ENCODE measurements at regions not wholly inside any gene's neighbourhood (a gene's known extent, or its start where the extent isn't known, plus 50 kb on each side); places are given as distances from the start of the nearest gene placed in this dataset.

DNA sequence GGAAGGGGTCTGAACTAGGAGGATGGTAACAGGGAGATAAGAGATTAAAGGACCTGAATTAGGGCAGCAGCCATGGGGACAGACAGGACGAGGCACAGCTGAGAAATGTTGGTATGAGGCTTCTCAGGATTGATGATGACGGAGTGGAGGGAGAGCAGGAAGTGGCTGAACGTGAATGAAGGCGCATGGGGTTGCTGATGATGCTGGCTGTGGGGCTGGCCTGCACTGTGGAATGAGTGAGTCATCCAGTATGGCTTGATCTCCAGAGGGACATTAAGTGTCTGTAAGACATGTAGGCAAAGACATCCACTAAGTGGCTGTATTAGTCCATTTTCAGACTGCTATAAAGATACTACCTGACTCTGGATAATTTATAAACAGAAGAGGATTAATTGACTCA, 256.4 kb downstream of the ICE1 start:
- Histone ChIP-seq H2AFZ (ENCODE audit: low read depth, low read length) (no peak overlapping the region), H3K9me3 (ENCODE audit: insufficient read depth, low read length, severe bottlenecking) (no peaks in the 10 kb centered on the region), H3K79me2 (ENCODE audit: insufficient read depth, low read length) (no peaks in the 10 kb centered on the region), H3K9ac (ENCODE audit: low read depth, low read length) (no peak overlapping the region), H3K27me3 (ENCODE audit: insufficient read depth, low read length, poor library complexity) (no peaks in the 10 kb centered on the region), H3K4me3 (ENCODE audit: low read depth in 1 of 2, low read length in 2 of 2) (no peak overlapping the region), H3K4me1 (ENCODE audit: insufficient read depth, low read length) (no peaks in the 10 kb centered on the region), H3K4me2 (ENCODE audit: insufficient read depth, low read length) (no peak overlapping the region), H3K36me3 (ENCODE audit: insufficient read depth, low read length) (no peaks in the 10 kb centered on the region), H4K20me1 (ENCODE audit: insufficient read depth, low read length) (no peaks in the 10 kb centered on the region), H3K27ac (ENCODE audit: low read length) (no peak overlapping the region)
- ATAC-seq (ENCODE audit: insufficient read depth, low read depth) (no peak), DNase-seq (no peak)
- TF ChIP-seq, protein P1, sequence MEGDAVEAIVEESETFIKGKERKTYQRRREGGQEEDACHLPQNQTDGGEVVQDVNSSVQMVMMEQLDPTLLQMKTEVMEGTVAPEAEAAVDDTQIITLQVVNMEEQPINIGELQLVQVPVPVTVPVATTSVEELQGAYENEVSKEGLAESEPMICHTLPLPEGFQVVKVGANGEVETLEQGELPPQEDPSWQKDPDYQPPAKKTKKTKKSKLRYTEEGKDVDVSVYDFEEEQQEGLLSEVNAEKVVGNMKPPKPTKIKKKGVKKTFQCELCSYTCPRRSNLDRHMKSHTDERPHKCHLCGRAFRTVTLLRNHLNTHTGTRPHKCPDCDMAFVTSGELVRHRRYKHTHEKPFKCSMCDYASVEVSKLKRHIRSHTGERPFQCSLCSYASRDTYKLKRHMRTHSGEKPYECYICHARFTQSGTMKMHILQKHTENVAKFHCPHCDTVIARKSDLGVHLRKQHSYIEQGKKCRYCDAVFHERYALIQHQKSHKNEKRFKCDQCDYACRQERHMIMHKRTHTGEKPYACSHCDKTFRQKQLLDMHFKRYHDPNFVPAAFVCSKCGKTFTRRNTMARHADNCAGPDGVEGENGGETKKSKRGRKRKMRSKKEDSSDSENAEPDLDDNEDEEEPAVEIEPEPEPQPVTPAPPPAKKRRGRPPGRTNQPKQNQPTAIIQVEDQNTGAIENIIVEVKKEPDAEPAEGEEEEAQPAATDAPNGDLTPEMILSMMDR (IDR thresholded peaks at IDR 0.05; ENCODE audit: borderline replicate concordance, extremely low read depth, low read length, poor library complexity, severe bottlenecking): no peak
- no peak for TF ChIP-seq EZH2 (IDR thresholded peaks at IDR 0.05; ENCODE audit: borderline replicate concordance, low read depth, low read length, severe bottlenecking)

DNA sequence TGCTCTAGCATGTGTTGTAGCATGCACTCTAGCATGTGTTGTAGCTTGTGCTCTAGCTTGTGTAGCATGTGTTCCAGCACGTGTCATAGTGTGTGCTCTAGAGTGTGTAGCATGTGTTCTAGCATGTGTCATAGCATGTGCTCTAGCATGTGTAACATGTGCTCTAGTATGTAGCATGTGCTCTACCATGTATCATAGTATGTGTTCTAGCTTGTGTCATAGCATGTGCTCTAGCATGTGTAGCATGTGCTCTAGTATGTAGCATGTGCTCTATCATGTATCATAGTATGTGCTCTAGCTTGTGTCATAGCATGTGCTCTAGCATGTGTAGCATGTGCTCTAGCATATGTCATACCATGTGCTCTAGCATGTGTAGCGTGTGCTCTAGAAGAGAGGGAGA, 255.3 kb downstream of the ICE1 start:
- no peak overlapping the region for H2AFZ ChIP-seq (ENCODE audit: low read depth, low read length)
- TF ChIP-seq, protein P1 (IDR thresholded peaks at IDR 0.05; ENCODE audit: borderline replicate concordance, extremely low read depth, low read length, poor library complexity, severe bottlenecking): no peak
- no peak for TF ChIP-seq EZH2 (IDR thresholded peaks at IDR 0.05; ENCODE audit: borderline replicate concordance, low read depth, low read length, severe bottlenecking)
- no peak overlapping the region for H3K27ac ChIP-seq (ENCODE audit: low read length)
- H3K27me3 ChIP-seq (ENCODE audit: insufficient read depth, low read length, poor library complexity): no peaks in the 10 kb centered on the region
- no peaks in the 10 kb centered on the region for H3K36me3 ChIP-seq (ENCODE audit: insufficient read depth, low read length)
- no peak overlapping the region for H3K4me2 ChIP-seq (ENCODE audit: insufficient read depth, low read length)
- DNase-seq (no peak), ATAC-seq (ENCODE audit: insufficient read depth, low read depth) (no peak)
- no peak overlapping the region for H3K4me3 ChIP-seq (ENCODE audit: low read depth in 1 of 2, low read length in 2 of 2)
- no peaks in the 10 kb centered on the region for H3K79me2 ChIP-seq (ENCODE audit: insufficient read depth, low read length)
- H3K4me1 ChIP-seq (ENCODE audit: insufficient read depth, low read length): no peaks in the 10 kb centered on the region
- H3K9ac ChIP-seq (ENCODE audit: low read depth, low read length): no peak overlapping the region
- H4K20me1 ChIP-seq (ENCODE audit: insufficient read depth, low read length): no peaks in the 10 kb centered on the region
- H3K9me3 ChIP-seq (ENCODE audit: insufficient read depth, low read length, severe bottlenecking): no peaks in the 10 kb centered on the region

DNA sequence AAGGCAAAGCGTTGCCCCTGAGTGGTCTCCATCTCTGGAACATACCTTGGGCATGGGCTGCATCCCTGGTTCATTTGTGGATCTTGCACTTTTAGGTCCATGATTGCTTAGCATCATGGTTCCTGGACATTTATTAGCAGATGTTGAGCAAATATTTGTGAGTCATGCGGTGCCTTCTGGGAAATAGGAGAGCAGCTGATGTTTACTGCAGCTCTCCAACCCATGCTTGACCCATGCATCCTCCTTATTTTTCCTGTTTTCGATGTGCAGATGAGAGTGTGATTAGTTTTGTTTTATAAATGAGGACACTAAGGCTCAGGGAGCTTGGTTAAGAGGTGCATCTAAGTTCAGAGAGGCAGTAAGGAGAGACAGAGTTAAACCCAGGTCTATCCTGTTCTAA, 253.7 kb downstream of the ICE1 start:
- H3K79me2 ChIP-seq (ENCODE audit: insufficient read depth, low read length): no peaks in the 10 kb centered on the region
- DNase-seq (no peak), ATAC-seq (ENCODE audit: insufficient read depth, low read depth) (no peak)
- H3K4me1 ChIP-seq (ENCODE audit: insufficient read depth, low read length): no peaks in the 10 kb centered on the region
- TF ChIP-seq EZH2 (IDR thresholded peaks at IDR 0.05; ENCODE audit: borderline replicate concordance, low read depth, low read length, severe bottlenecking): no peak
- TF ChIP-seq, protein P1 (IDR thresholded peaks at IDR 0.05; ENCODE audit: borderline replicate concordance, extremely low read depth, low read length, poor library complexity, severe bottlenecking): no peak
- no peaks in the 10 kb centered on the region for H3K9me3 ChIP-seq (ENCODE audit: insufficient read depth, low read length, severe bottlenecking)
- no peak overlapping the region for H3K4me3 ChIP-seq (ENCODE audit: low read depth in 1 of 2, low read length in 2 of 2)
- no peak overlapping the region for H3K4me2 ChIP-seq (ENCODE audit: insufficient read depth, low read length)
- H3K36me3 ChIP-seq (ENCODE audit: insufficient read depth, low read length): no peaks in the 10 kb centered on the region
- H2AFZ ChIP-seq (ENCODE audit: low read depth, low read length): no peak overlapping the region
- H3K27me3 ChIP-seq (ENCODE audit: insufficient read depth, low read length, poor library complexity): no peaks in the 10 kb centered on the region
- H3K9ac ChIP-seq (ENCODE audit: low read depth, low read length): no peak overlapping the region
- no peaks in the 10 kb centered on the region for H4K20me1 ChIP-seq (ENCODE audit: insufficient read depth, low read length)
- no peak overlapping the region for H3K27ac ChIP-seq (ENCODE audit: low read length)

DNA sequence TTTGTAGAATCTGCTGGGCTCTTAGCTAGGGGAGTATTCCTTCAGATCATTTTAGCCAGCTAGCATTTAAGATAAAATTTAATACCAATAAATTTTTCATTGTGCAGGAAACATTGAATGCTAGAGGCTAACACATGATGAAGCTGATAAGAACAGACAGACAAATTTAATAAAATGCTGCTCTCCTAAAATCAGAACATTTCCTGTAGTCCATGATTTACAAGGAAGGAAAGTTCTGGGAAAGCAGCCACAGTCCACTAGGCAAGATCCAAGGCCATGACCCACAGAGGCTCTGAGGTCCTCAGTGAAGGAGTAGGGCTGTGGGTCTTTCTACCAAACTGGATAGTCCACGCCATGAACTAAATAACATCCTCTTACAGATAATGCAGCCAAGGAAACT, 253.0 kb downstream of the ICE1 start:
- no peak for DNase-seq
- no peak overlapping the region for H2AFZ ChIP-seq (ENCODE audit: low read depth, low read length)
- no peaks in the 10 kb centered on the region for H3K9me3 ChIP-seq (ENCODE audit: insufficient read depth, low read length, severe bottlenecking)
- no peak overlapping the region for H3K4me3 ChIP-seq (ENCODE audit: low read depth in 1 of 2, low read length in 2 of 2)
- no peaks in the 10 kb centered on the region for H4K20me1 ChIP-seq (ENCODE audit: insufficient read depth, low read length)
- no peaks in the 10 kb centered on the region for H3K27me3 ChIP-seq (ENCODE audit: insufficient read depth, low read length, poor library complexity)
- H3K27ac ChIP-seq (ENCODE audit: low read length): no peak overlapping the region
- no peak for ATAC-seq (ENCODE audit: insufficient read depth, low read depth)
- no peak for TF ChIP-seq EZH2 (IDR thresholded peaks at IDR 0.05; ENCODE audit: borderline replicate concordance, low read depth, low read length, severe bottlenecking)
- TF ChIP-seq, protein P1 (IDR thresholded peaks at IDR 0.05; ENCODE audit: borderline replicate concordance, extremely low read depth, low read length, poor library complexity, severe bottlenecking): no peak
- no peak overlapping the region for H3K4me2 ChIP-seq (ENCODE audit: insufficient read depth, low read length)
- H3K4me1 ChIP-seq (ENCODE audit: insufficient read depth, low read length): no peaks in the 10 kb centered on the region
- H3K36me3 ChIP-seq (ENCODE audit: insufficient read depth, low read length): no peaks in the 10 kb centered on the region
- H3K79me2 ChIP-seq (ENCODE audit: insufficient read depth, low read length): no peaks in the 10 kb centered on the region
- H3K9ac ChIP-seq (ENCODE audit: low read depth, low read length): no peak overlapping the region
